Neural cell (in vitro differentiated cells): ENCODE measurements at regions not wholly inside any gene's neighbourhood (a gene's known extent, or its start where the extent isn't known, plus 50 kb on each side); places are given as distances from the start of the nearest gene placed in this dataset.

Experiments
- CTCF ChIP-seq: fragments of 450-650 bp; IDR thresholded peaks from 2 replicates; pipeline ENCODE4 v1.5.1; 2014; ENCODE audit warnings: antibody characterized with exemption, mild to moderate bottlenecking, moderate library complexity; ENCODE audit not compliant: poor library complexity, severe bottlenecking
- EP300 ChIP-seq: fragments of 450-650 bp; conservative IDR thresholded peaks from 2 replicates; pipeline ENCODE4 v1.6.1; 2014; ENCODE audit warnings: antibody characterized with exemption, mild to moderate bottlenecking, moderate library complexity; ENCODE audit not compliant: poor library complexity, severe bottlenecking
- EZH2 ChIP-seq: fragments of 200-600, 300-800 bp; shearing (Covaris generic), sonication (generic); IDR thresholded peaks from 2 replicates; pipeline ENCODE4 v1.6.1; 2014; ENCODE audit warnings: antibody characterized with exemption, low read length, borderline replicate concordance, mild to moderate bottlenecking; ENCODE audit not compliant: insufficient read depth, poor library complexity, severe bottlenecking
- POLR2AphosphoS5 ChIP-seq: IDR thresholded peaks from 2 replicates; pipeline ENCODE4 v1.6.1; 2012
- RAD21 ChIP-seq: fragments of 450-650 bp; conservative IDR thresholded peaks from 2 replicates; pipeline ENCODE4 v1.6.1; 2014; ENCODE audit warnings: antibody characterized with exemption, mild to moderate bottlenecking, moderate library complexity
- REST ChIP-seq: IDR thresholded peaks from 2 replicates; pipeline ENCODE4 v1.6.1; 2012; ENCODE audit warnings: borderline replicate concordance
- SMC3 ChIP-seq: fragments of 450-650 bp; conservative IDR thresholded peaks from 2 replicates; pipeline ENCODE4 v1.6.1; 2014; ENCODE audit warnings: antibody characterized with exemption, mild to moderate bottlenecking, moderate library complexity; ENCODE audit not compliant: poor library complexity
- TAF1 ChIP-seq: IDR thresholded peaks from 2 replicates; pipeline ENCODE4 v1.6.1; 2012; ENCODE audit warnings: low read depth

DNA sequence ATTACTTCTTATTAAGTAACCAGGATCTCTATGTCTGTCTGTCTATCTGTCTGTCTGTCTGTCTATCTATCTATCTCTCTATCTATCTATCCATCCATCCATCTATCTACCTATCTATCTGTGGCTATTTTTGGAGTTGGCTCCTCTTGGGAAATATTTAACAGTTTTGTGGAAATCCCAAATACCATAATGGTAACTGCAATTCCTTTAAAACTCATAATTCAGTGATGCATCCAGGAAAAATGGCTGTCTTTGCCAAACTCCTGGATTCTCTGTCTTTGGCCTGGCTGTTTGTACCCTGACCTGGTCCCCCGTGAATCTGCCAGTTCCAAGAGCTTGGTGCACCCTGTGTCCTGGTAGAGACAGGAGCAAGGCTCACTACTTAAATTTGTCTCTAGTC, 197.0 kb downstream of the PCSK1 start:
- TF ChIP-seq CTCF: no peak
- TF ChIP-seq EZH2: no peak
- no peak for TF ChIP-seq POLR2AphosphoS5
- TF ChIP-seq EP300: no peak
- TF ChIP-seq RAD21: no peak
- no peak for TF ChIP-seq REST
- TF ChIP-seq TAF1: no peak
- TF ChIP-seq SMC3: no peak
